Calu3 (cell line): ENCODE measurements at regions not wholly inside any gene's neighbourhood (a gene's known extent, or its start where the extent isn't known, plus 50 kb on each side); places are given as distances from the start of the nearest gene placed in this dataset.
"Not testable (repeated sequence)": the region's sequence is repeated elsewhere in the genome, so short reads cannot be mapped to it uniquely, and the experiment has no call there.

ENCODE experiments used
- BruUV-seq: library from RNA; stranded (reverse); fragments of 400-500 nt; replicated peaks from 2 replicates; lab custom pipeline; 2021; lab: Mats Ljungman, UMichigan
- CTCF ChIA-PET: fragments of 300-600 bp; sonication (Branson Sonifier 250); formaldehyde crosslinking; loops from one replicate; lab custom pipeline; 2022; ENCODE audit warnings: antibody characterized with exemption; lab: Charles Lee
- DNase-seq: peaks from one replicate; pipeline ENCODE4 v3.0.0; 2022
- H3K27ac Mint-ChIP-seq: one replicate; pipeline ENCODE4 v1.8.0; 2022; ENCODE audit warnings: mixed read lengths; ENCODE audit not compliant: unreplicated experiment
- H3K27me3 Mint-ChIP-seq: one replicate; pipeline ENCODE4 v1.8.0; 2022; ENCODE audit warnings: mixed read lengths; ENCODE audit not compliant: unreplicated experiment
- H3K36me3 Mint-ChIP-seq: one replicate; pipeline ENCODE4 v1.8.0; 2022; ENCODE audit warnings: mild to moderate bottlenecking, moderate library complexity, mixed read lengths; ENCODE audit not compliant: insufficient read depth, unreplicated experiment
- H3K4me1 Mint-ChIP-seq: one replicate; pipeline ENCODE4 v1.8.0; 2022; ENCODE audit warnings: mild to moderate bottlenecking, low read depth, mixed read lengths; ENCODE audit not compliant: unreplicated experiment
- H3K4me3 Mint-ChIP-seq: one replicate; pipeline ENCODE4 v1.8.0; 2022; ENCODE audit warnings: mild to moderate bottlenecking, low read depth, moderate library complexity, mixed read lengths; ENCODE audit not compliant: unreplicated experiment
- H3K9me3 Mint-ChIP-seq: one replicate; pipeline ENCODE4 v1.8.0; 2022; ENCODE audit warnings: low read depth, mixed read lengths; ENCODE audit not compliant: unreplicated experiment
- intact Hi-C: fragments of 100-400 bp; cut with micrococcal nuclease; formaldehyde crosslinking; loops from one replicate; pipeline ENCODE4 v1.10.0; 2022; ENCODE audit not compliant: unreplicated experiment
- TF ChIP-seq, protein P1 (sequence below): fragments of 200-600 bp; IDR thresholded peaks from one replicate; pipeline ENCODE4 v1.8.0; 2022; ENCODE audit warnings: antibody characterized with exemption; ENCODE audit not compliant: unreplicated experiment

- no TSS peak for BruUV-seq
- DNase-seq, result no peak
- H3K9me3 Mint-ChIP-seq, result peaks cover 5% of the 10 kb centered on the region
- no peaks in the 10 kb centered on the region for H3K27me3 Mint-ChIP-seq
- TF ChIP-seq, protein P1, sequence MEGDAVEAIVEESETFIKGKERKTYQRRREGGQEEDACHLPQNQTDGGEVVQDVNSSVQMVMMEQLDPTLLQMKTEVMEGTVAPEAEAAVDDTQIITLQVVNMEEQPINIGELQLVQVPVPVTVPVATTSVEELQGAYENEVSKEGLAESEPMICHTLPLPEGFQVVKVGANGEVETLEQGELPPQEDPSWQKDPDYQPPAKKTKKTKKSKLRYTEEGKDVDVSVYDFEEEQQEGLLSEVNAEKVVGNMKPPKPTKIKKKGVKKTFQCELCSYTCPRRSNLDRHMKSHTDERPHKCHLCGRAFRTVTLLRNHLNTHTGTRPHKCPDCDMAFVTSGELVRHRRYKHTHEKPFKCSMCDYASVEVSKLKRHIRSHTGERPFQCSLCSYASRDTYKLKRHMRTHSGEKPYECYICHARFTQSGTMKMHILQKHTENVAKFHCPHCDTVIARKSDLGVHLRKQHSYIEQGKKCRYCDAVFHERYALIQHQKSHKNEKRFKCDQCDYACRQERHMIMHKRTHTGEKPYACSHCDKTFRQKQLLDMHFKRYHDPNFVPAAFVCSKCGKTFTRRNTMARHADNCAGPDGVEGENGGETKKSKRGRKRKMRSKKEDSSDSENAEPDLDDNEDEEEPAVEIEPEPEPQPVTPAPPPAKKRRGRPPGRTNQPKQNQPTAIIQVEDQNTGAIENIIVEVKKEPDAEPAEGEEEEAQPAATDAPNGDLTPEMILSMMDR, result no peak
- H3K27ac Mint-ChIP-seq, result no peak overlapping the region
- CTCF ChIA-PET, result no interaction called here
- intact Hi-C loops, result no loop called here
- no peaks in the 10 kb centered on the region for H3K36me3 Mint-ChIP-seq
- no peak overlapping the region for H3K4me3 Mint-ChIP-seq
- no peaks in the 10 kb centered on the region for H3K4me1 Mint-ChIP-seq
Observed at GRCh38 chr7:63047546-63047945, 951.1 kb upstream of the ZNF722 start.

- Mint-ChIP-seq H3K4me3 (no peak overlapping the region), H3K36me3 (no peaks in the 10 kb centered on the region), H3K9me3 (peaks cover 2% of the 10 kb centered on the region), H3K27ac (no peak overlapping the region), H3K4me1 (no peaks in the 10 kb centered on the region), H3K27me3 (no peaks in the 10 kb centered on the region)
- CTCF ChIA-PET, result no interaction called here
- no peak for DNase-seq
- no TSS peak for BruUV-seq
- TF ChIP-seq, protein P1, result no peak
- intact Hi-C loops, result no loop called here
Observed at GRCh38 chr7:63054191-63054661, 944.4 kb upstream of the ZNF722 start.

DNA sequence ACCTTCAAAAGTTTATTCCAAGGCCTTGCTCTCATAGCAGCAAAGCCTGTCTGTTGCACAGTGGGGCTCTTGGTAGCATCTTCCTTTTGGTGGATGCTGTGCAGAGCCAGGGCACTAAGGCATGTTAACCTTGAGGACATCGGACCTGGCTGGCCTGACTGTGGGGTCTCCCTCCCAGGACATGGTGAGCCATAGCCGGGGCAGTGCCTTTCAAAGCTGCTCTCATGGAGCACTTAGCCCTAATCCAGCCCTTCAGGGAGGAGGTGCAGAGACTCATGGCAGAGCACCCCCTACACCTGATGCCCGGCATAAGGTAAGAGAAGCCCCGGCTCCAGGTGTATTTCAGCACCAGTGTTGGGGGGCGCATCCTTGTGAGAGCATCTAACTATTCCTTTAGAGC, 941.4 kb upstream of the ZNF722 start:
- intact Hi-C loops, result no loop called here
- H3K9me3 Mint-ChIP-seq, result no peaks in the 10 kb centered on the region
- BruUV-seq, result no TSS peak
- TF ChIP-seq, protein P1, result no peak
- no peaks in the 10 kb centered on the region for H3K27me3 Mint-ChIP-seq
- no peak for DNase-seq
- no peaks in the 10 kb centered on the region for H3K4me1 Mint-ChIP-seq
- no peaks in the 10 kb centered on the region for H3K36me3 Mint-ChIP-seq
- no peak overlapping the region for H3K4me3 Mint-ChIP-seq
- no peak overlapping the region for H3K27ac Mint-ChIP-seq
- CTCF ChIA-PET, result no interaction called here

DNA sequence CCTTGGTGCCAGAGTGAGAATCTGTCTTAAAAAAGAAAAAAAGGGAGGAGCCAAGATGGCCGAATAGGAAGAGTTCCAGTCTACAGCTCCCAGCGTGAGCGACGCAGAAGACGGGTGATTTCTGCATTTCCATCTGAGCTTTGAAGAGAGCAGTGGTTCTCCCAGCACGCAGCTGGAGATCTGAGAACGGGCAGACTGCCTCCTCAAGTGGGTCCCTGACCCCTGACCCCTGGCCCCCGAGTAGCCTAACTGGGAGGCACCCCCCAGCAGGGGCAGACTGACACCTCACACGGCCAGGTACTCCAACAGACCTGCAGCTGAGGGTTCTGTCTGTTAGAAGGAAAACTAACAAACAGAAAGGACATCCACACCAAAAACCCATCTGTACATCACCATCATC, 937.9 kb upstream of the ZNF722 start:
- H3K4me1 Mint-ChIP-seq, intact Hi-C loops, H3K9me3 Mint-ChIP-seq, H3K36me3 Mint-ChIP-seq, DNase-seq, CTCF ChIA-PET, H3K27ac Mint-ChIP-seq, H3K27me3 Mint-ChIP-seq, BruUV-seq, H3K4me3 Mint-ChIP-seq: not testable (repeated sequence)

DNA sequence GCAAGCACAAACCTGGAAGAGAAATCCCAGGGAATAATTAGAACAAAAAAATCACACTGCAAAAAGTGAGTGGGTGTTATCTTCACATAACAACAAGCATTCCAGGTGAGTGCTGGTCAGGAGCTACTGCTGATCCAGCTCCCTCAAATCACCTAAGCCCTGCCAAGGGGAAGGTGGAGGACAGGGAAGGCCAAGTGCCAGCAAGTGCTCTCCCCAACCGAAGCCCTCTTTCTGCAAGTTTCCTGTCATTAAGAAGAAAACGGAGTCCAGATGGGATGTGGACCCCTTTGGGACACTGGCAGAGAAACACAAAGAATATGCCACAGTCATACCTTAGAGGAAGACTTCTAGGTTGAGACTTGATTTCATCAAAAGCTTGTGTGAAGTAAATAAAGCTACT, 933.0 kb upstream of the ZNF722 start:
- no peak for DNase-seq
- peaks cover 7% of the 10 kb centered on the region for H3K9me3 Mint-ChIP-seq
- H3K4me1 Mint-ChIP-seq, result no peaks in the 10 kb centered on the region
- CTCF ChIA-PET, result no interaction called here
- TF ChIP-seq, protein P1, result no peak
- H3K4me3 Mint-ChIP-seq, result no peak overlapping the region
- H3K27ac Mint-ChIP-seq, result no peak overlapping the region
- no peaks in the 10 kb centered on the region for H3K27me3 Mint-ChIP-seq
- BruUV-seq, result no TSS peak
- H3K36me3 Mint-ChIP-seq, result no peaks in the 10 kb centered on the region
- intact Hi-C loops, result no loop called here

DNA sequence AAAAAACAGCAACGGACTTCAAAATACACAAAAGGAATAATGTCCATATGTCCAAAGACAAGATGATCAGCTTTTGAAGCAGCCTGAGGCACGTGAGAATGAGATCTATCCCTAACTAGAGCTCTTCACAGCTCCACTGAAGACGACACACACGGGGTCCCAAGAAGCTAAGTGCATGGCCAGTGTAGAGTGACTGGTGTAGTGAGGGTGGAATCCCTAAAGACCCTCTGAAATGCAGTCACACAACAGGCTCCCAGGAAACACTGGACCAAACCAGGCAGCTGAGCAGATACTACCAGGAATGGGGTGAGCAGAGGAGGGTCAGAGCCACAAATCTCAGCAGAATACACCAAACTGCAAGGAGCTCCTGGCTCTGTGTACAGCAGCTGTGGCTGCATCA, 932.4 kb upstream of the ZNF722 start:
- H3K4me1 Mint-ChIP-seq, result not testable (repeated sequence)

More for the DNA sequence above, 932.4 kb upstream of the ZNF722 start:
- H3K27ac Mint-ChIP-seq, H3K27me3 Mint-ChIP-seq, H3K36me3 Mint-ChIP-seq, H3K4me3 Mint-ChIP-seq, intact Hi-C loops, BruUV-seq, H3K9me3 Mint-ChIP-seq, CTCF ChIA-PET, DNase-seq: not testable (repeated sequence)
